HG03103 (cell line): ENCODE measurements at regions not wholly inside any gene's neighbourhood (a gene's known extent, or its start where the extent isn't known, plus 50 kb on each side); places are given as distances from the start of the nearest gene placed in this dataset.

Experiments used
- ATAC-seq: cut with Tn5 transposase; IDR thresholded peaks from one replicate; pipeline ENCODE4 v1.9.1; 2021; ENCODE audit warnings: low read depth; ENCODE audit not compliant: unreplicated experiment

- no peak for ATAC-seq
Observed at GRCh38 chr13:64020126-64020525, 2604.5 kb upstream of the PCDH20 start.

- ATAC-seq: no peak
Observed at GRCh38 chr13:64007339-64007738, 2591.7 kb upstream of the PCDH20 start.

DNA sequence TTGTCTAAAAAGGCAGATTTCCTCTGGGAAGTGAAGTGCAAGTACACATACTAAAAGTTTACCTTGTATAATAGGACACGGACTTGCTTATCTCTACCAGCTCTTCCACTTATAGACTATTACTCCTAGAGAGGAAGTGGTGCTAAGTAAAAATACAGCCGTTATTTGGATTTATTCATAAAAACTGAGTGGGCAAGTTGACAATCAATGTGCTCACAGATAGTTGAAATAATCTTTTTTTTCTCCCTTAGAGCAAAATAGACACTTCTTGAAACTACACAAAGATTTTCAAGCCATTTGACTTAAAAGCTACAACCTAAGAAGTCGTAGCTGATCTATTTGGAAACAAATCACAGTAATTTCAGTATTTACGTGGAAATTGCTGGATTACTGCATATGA is 2584.7 kb upstream of the PCDH20 start:
- ATAC-seq: no peak

DNA sequence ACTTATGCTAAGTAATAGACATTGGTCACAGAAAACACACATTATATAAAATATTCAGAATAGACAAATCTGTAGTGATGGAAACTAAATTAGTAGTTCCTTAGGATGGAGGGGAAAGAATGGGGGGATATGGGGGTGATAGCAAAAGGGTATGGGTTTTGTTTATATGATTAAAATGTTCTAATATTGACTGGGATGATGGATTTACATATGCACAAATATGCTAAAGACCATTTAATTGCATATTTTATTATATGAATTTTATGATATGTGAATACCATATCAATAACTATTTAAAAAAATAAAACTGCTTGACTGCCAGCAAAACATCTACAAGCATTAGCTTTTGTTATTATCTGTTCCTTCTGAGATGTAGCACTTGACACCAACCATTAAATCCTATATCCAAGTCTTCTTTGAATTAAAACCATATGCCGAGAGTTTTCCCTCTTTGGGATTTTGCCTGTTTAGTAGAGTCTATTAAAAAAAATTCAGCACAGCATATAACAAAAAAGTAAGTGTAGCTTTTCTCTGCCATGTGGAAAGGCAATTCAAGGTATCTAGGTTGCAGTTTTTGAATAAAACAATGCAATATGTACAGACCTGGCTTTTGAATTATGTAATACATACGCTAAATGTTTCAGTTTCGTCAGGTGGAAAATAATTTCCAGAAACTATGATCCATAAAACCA is 2584.1 kb upstream of the PCDH20 start:
- no peak for ATAC-seq

DNA sequence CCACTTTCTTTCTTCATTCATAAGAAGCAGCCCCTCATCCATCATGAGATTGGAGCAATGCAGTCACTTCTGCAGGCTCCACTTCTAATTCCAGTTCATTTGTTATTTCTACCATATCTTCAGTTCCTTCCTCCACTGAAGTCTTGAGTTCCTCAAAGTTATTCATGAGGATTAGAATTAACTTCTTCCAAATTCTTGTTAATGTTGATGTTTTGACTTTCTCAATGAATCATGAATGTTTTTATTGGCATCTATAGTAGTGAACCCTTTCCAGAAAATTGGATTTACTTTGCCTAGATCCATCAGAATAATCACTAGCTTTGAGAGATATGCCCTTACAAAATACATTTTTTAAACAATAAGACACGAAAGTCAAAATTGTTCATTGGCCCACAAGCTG is 2567.7 kb upstream of the PCDH20 start:
- no peak for ATAC-seq

- ATAC-seq: no peak
Observed at GRCh38 chr13:63979951-63980350, 2564.3 kb upstream of the PCDH20 start.

- ATAC-seq: no peak
Observed at GRCh38 chr13:63972328-63972727, 2556.7 kb upstream of the PCDH20 start.

DNA sequence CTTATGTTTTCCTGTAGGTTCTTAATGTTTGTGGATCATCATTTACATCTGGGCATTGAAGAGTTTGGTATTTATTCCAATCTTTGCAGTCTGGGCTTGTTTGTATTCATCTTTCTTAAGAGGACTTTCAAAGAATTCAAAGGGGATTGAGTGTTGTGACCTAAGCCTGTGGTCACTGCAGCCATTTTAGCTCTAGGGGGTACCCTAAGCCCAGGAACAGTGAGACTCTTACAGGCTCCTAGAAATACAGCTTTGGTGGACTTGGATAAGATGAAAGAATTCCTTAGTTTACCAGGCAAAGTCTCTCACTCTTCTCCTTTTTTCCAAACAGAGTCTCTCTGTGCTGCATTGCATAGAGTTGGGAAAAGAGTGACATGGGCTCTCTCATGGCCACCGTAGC is 2539.0 kb upstream of the PCDH20 start:
- no peak for ATAC-seq

GRCh38 chr13:63948045-63948444 is 2532.4 kb upstream of the PCDH20 start:
- ATAC-seq: no peak

- no peak for ATAC-seq
Observed at GRCh38 chr13:63944911-63945310, 2529.3 kb upstream of the PCDH20 start.

GRCh38 chr13:63942372-63942771 is 2526.7 kb upstream of the PCDH20 start:
- ATAC-seq: no peak

DNA sequence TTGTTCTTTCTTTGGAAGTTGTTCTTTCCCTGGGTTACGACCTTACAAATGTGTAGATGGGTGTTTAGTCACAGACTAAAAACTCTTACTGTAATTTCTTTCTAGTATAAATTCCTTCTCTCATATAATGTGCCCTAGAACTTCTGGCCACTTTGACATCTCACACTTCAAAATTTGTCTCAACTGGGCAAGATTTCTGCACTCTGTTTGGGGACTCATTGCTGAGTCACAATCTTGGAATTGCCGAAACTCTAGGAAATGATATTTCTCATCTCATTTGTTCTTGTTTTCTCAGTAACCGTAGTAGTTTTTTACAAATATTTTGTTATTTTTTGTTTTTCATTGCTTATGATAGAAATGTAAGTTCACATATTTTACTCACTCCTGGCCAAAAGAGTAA is 2523.2 kb upstream of the PCDH20 start:
- ATAC-seq: no peak

- no peak for ATAC-seq
Observed at GRCh38 chr13:63910511-63910910, 2494.9 kb upstream of the PCDH20 start.

DNA sequence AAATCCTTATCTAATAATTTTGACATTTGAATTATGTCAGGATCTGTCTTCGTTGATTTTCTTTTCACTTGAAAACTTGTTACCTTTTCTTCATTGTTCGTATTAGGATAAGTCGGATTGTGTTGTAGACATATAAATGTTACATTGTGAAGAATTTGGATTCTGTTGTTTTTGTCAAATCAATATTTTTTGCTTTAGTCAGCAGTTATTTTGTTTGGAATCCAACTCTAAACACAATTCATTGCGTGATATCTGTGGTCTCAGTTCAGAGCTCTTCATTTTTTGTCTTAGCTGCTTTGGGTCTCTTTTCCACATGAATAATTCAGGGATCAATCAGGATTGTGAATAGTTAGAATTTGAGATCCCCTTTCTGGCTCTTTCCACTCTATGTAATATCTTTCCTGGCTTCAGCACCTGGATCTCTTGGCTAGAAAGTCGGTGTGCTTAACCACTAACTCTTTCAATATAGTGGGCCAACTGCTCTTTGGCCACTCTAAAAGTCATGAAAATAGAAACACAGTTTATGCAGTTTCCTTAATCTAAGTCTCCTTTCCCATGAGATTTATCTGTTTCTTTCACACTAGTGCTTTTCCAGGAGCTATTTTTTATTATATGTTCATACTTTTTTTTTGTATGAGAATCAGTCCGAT is 2494.2 kb upstream of the PCDH20 start:
- no peak for ATAC-seq

- ATAC-seq: no peak
Observed at GRCh38 chr13:63902141-63902540, 2486.5 kb upstream of the PCDH20 start.

- ATAC-seq: no peak
Observed at GRCh38 chr13:63901630-63902029, 2486.0 kb upstream of the PCDH20 start.

GRCh38 chr13:63900406-63900805 is 2484.8 kb upstream of the PCDH20 start:
- ATAC-seq: no peak

DNA sequence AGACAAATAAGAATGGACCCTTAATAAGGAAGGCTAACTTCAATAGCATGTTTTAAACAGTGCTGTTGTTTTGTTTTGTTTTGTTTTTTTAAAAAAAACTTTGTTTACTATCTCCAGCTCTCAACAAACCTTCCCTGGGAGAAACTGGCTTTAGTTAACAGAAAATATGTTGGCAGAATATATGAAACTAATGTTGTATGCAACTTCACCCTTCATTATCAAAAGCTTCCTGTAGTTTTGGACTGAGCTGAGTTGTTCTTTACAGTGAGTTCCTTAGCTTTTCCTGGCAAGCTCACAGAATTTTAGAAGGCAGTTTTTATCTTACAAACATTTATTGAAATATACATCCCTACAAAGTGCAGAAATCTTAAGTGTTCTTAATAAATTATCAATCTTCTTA is 2480.7 kb upstream of the PCDH20 start:
- ATAC-seq: no peak

- ATAC-seq: no peak
Observed at GRCh38 chr13:63882052-63882451, 2466.4 kb upstream of the PCDH20 start.

DNA sequence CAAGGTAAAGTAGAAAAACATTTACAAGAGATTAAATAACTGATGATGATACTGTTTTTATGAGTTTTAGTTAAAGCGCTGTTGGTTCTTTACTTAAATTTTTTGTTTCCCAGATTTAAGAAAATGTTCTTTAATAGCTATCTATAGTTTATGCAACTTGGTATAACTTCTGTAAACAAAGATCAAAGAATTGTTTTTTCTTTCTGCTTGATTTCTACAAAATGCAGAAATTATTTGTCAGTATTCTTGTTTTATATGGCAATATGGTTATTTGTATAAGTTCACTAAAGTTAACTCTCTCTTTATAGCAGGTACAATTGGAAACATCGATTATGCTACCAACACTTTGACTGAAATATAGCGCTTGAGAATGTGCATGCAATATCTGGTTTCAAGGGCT is 2465.1 kb upstream of the PCDH20 start:
- ATAC-seq: no peak

- no peak for ATAC-seq
Observed at GRCh38 chr13:63873936-63874335, 2458.3 kb upstream of the PCDH20 start.

DNA sequence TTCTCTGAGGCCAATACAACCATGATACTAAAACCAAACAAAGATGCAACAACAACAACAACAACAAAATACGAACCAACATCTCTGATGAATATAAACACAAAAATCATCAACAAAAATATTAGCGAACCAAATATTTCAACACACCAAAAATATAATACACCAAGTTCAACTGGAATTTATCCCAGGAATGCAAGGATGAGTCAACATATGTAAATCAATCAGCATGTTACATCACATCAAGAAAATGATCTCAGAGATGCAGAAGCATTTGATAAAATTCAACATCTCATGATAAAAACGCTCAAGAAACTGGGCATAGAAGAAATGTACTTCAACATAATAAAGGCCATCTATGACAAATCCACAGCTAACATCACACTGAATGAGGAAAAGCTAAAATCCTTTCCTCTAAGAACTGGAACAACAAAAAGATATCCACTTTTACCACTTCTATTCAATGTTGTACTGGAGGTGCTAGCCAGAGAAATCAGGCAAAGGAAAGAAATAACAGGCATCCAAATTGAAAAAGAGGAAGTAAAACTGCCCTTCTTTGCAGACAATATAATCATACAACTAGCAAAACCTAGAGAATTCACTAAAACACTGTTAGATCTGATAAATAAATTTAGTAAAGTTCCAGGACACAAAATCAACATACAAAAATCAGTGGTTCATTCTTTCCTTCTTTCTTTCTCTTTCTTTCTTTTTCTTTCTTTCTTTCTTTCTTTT is 2448.7 kb upstream of the PCDH20 start:
- no peak for ATAC-seq
